Neutrophil (primary cell): ENCODE measurements at regions not wholly inside any gene's neighbourhood (a gene's known extent, or its start where the extent isn't known, plus 50 kb on each side); places are given as distances from the start of the nearest gene placed in this dataset.

Source experiments
- H3K27ac ChIP-seq: fragments of 200-600 bp; sonication (generic); 2 replicates; pipeline ENCODE4 v1.5.1; 2016; ENCODE audit warnings: mild to moderate bottlenecking, moderate library complexity
- H3K27me3 ChIP-seq: fragments of 200-600 bp; sonication (generic); 2 replicates; pipeline ENCODE4 v1.6.0; 2016; ENCODE audit warnings: mild to moderate bottlenecking
- H3K36me3 ChIP-seq: fragments of 200-600 bp; sonication (generic); 2 replicates; pipeline ENCODE4 v1.5.1; 2017
- H3K4me1 ChIP-seq, 2 experiments: fragments of 200-600 bp in 1 of 2; sonication (generic) in 1 of 2; 1 replicate in 1 of 2; 2 replicates in 1 of 2; pipeline versions ENCODE4 v1.5.1 to v1.6.1; 2013 to 2016; ENCODE audit warnings: low read depth in 1 of 2, low read length in 1 of 2, mild to moderate bottlenecking in 1 of 2, moderate library complexity in 1 of 2; ENCODE audit not compliant: control insufficient read depth in 1 of 2, insufficient read depth in 1 of 2
- H3K4me3 ChIP-seq, 2 experiments: fragments of 200-600 bp in 1 of 2; sonication (generic) in 1 of 2; 1 replicate in 1 of 2; 2 replicates in 1 of 2; pipeline ENCODE4 v1.5.1; 2013 to 2016; ENCODE audit warnings: low read depth in 1 of 2, low read length in 1 of 2, mild to moderate bottlenecking in 1 of 2, moderate library complexity in 1 of 2
- H3K9me3 ChIP-seq: fragments of 200-600 bp; sonication (generic); 2 replicates; pipeline ENCODE4 v1.5.1; 2016
- CTCF ChIP-seq: fragments of 200-600 bp; sonication (generic); IDR thresholded peaks from 2 replicates; pipeline ENCODE4 v1.5.1; 2016; ENCODE audit warnings: antibody characterized with exemption

- Histone ChIP-seq H3K4me3 (no peak overlapping the region), H3K9me3 (no peaks in the 10 kb centered on the region), H3K4me1 (no peaks in the 10 kb centered on the region), H3K36me3 (no peaks in the 10 kb centered on the region), H3K27me3 (no peaks in the 10 kb centered on the region), H3K27ac (no peak overlapping the region)
- no peak for TF ChIP-seq CTCF
Observed at GRCh38 chr13:89470901-89471300, 1799.7 kb downstream of the SLITRK5 start.

DNA sequence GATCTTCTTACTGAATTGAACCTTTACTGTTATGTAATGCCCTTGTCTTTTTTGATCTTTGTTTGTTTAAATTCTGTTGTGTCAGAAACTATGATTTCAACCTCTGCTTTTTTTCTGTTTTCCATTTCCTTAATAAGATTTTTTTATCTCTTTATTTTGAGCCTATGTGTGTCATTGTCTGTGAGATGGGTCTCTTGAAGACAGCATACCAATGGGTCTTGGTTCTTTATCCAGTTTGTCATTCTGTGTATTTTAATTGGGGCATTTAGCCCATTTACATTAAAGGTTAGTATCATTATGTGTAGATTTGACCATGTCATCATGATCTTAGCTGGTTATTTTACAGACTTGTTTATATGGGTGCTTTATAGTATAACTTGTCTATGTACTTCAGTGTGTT, 1803.3 kb downstream of the SLITRK5 start:
- TF ChIP-seq CTCF, result no peak
- Histone ChIP-seq H3K27me3 (no peaks in the 10 kb centered on the region), H3K4me1 (no peaks in the 10 kb centered on the region), H3K9me3 (no peaks in the 10 kb centered on the region), H3K36me3 (no peaks in the 10 kb centered on the region), H3K27ac (no peak overlapping the region), H3K4me3 (no peak overlapping the region)

- TF ChIP-seq CTCF, result no peak
Observed at GRCh38 chr13:89486065-89486464, 1814.9 kb downstream of the SLITRK5 start.

DNA sequence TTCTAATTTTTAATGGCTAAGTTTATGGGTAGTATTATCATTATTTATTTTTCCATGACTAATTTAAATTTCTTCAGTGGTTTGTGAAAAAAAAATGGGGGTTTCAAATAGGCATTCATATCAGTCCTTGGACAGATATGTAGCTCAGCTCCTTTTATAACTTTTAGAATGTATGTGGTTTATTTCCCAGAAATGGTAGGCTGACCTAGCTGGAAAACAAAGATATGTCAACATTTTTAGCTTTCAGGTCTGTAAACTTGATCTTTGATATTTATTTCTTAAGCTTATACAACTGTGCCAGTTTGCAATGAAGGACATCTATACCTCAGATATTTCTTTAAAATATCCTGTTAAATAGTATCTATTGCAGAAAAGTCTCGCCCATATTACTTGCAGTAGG, 1815.5 kb downstream of the SLITRK5 start:
- no peaks in the 10 kb centered on the region for H3K9me3 ChIP-seq
- no peaks in the 10 kb centered on the region for H3K36me3 ChIP-seq
- no peak overlapping the region for H3K4me3 ChIP-seq
- TF ChIP-seq CTCF, result no peak
- H3K27me3 ChIP-seq, result no peaks in the 10 kb centered on the region
- H3K4me1 ChIP-seq, result no peaks in the 10 kb centered on the region
- H3K27ac ChIP-seq, result no peak overlapping the region

More at GRCh38 chr13:89486065-89486464, 1814.9 kb downstream of the SLITRK5 start:
- H3K4me1 ChIP-seq, result no peaks in the 10 kb centered on the region
- no peaks in the 10 kb centered on the region for H3K36me3 ChIP-seq
- no peak overlapping the region for H3K27ac ChIP-seq
- no peak overlapping the region for H3K4me3 ChIP-seq
- H3K27me3 ChIP-seq, result no peaks in the 10 kb centered on the region
- no peaks in the 10 kb centered on the region for H3K9me3 ChIP-seq

DNA sequence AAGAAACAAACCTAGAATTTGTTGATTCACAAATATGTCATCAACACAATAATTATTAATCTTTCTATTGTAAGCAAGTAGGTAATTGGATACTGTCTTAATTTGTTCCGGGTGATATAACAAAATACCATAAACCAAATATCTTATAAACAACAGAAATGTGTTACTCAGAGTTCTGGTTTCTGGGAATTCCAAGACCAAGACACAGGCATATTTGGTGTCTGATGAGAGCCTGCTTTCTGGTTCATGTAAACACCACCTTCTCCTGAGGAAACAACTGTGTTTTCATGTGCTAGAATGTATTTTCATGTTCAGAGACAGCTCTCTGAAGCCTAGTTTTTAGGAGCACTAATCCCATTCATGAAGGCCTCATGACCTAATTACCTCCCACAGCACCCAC, 1819.5 kb downstream of the SLITRK5 start:
- H3K4me3 ChIP-seq, result no peak overlapping the region

More for the DNA sequence above, 1819.5 kb downstream of the SLITRK5 start:
- Histone ChIP-seq H3K27ac (no peak overlapping the region), H3K27me3 (no peaks in the 10 kb centered on the region), H3K4me1 (no peaks in the 10 kb centered on the region), H3K9me3 (no peaks in the 10 kb centered on the region), H3K36me3 (no peaks in the 10 kb centered on the region)
- TF ChIP-seq CTCF, result no peak
